ENCODE measurements at regions not wholly inside any gene's neighbourhood (a gene's known extent, or its start where the extent isn't known, plus 50 kb on each side); places are given as distances from the start of the nearest gene placed in this dataset.

DNA sequence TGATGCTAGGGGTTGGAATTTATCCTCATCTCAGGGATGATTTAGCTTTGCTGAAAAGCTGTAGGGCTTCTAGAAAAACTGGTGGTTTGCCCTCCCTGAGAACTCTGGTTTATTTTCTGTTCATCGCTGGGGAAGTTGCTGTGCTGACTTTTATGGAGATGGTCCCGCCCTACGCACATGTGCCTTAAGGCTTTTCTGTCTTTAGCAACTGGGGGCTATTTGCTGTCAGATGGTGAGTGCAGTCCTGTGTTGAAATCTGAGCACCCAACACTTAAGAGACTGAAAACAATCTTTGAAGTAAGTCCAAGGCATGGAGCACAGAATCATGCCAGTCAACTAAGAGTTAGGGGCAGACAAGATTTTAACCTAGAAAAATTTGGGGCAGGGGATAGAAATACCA is 2148.4 kb upstream of the CELF4 start:
- Histone ChIP-seq H3K27ac (ENCODE audit: low read length, poor library complexity, severe bottlenecking) (no peak overlapping the region), H2BK5ac (ENCODE audit: low read depth, low read length, poor library complexity, severe bottlenecking) (no peak overlapping the region), H3K9ac (ENCODE audit: low read length) (no peak overlapping the region), H3K4me1 (ENCODE audit: control insufficient read depth, insufficient read depth, low read depth, low read length) (no peaks in the 10 kb centered on the region), H3K27me3 (ENCODE audit: control insufficient read depth in 1 of 2, insufficient read depth in 1 of 2, low read length in 2 of 2) (no peaks in the 10 kb centered on the region), H3K4me3 (ENCODE audit: insufficient read depth in 1 of 2, low read depth in 1 of 2, low read length in 2 of 2) (no peak overlapping the region), H2BK15ac (ENCODE audit: low read depth, poor library complexity, severe bottlenecking) (no peak overlapping the region), H3K4ac (ENCODE audit: low read depth in 1 of 2, low read length in 2 of 2) (no peak overlapping the region), H3K36me3 (ENCODE audit: control insufficient read depth in 1 of 2, insufficient read depth in 2 of 2, low read depth in 1 of 2, low read length in 2 of 2) (no peaks in the 10 kb centered on the region), H3K4me2 (ENCODE audit: low read length, poor library complexity, severe bottlenecking) (no peak overlapping the region), H4K91ac (ENCODE audit: low read length) (no peak overlapping the region), H3K9me3 (ENCODE audit: control insufficient read depth, low read length) (no peaks in the 10 kb centered on the region), H3K79me1 (replicated peaks; ENCODE audit: low read length, poor library complexity, severe bottlenecking) (no peaks in the 10 kb centered on the region), H2BK120ac (ENCODE audit: low read depth, low read length) (no peak overlapping the region), H2AK5ac (ENCODE audit: low read length, severe bottlenecking) (no peak overlapping the region), H4K8ac (ENCODE audit: low read length) (no peak overlapping the region), H3K14ac (ENCODE audit: low read length in 2 of 2) (no peak overlapping the region), H2BK12ac (ENCODE audit: low read length in 2 of 2) (no peak overlapping the region), H3K23ac (ENCODE audit: low read length in 2 of 2) (no peak overlapping the region), H2AFZ (ENCODE audit: low read depth, low read length) (no peak overlapping the region), H3K18ac (ENCODE audit: low read depth in 1 of 2, low read length in 2 of 2) (no peak overlapping the region)
- no peak for DNase-seq
- WGBS, result 100% methylated on average over 3 of the region's 3 CpGs

DNA sequence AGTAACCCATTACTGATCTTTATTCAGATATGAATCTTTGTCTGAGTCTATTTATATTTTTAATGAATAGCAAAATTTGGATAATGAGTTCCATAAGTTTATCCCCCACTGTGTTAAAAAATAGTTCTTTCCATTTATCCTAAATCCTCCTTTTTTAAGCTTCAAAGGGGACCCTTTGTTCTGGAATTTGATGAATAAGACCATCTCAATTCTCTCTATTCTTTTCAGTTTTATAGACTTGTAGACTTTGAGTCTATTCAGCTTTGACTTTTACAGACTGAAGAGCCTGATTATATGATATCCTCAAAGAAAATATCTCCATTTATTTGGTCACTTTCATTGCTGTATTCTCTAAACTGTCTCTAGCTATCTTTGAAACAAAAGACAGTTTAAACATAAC is 2146.1 kb upstream of the CELF4 start:
- no peak overlapping the region for H3K4me2 ChIP-seq (ENCODE audit: low read length, poor library complexity, severe bottlenecking)
- no peaks in the 10 kb centered on the region for H3K36me3 ChIP-seq (ENCODE audit: control insufficient read depth in 1 of 2, insufficient read depth in 2 of 2, low read depth in 1 of 2, low read length in 2 of 2)
- H3K18ac ChIP-seq (ENCODE audit: low read depth in 1 of 2, low read length in 2 of 2), result no peak overlapping the region
- no peak for DNase-seq
- H3K4me3 ChIP-seq (ENCODE audit: insufficient read depth in 1 of 2, low read depth in 1 of 2, low read length in 2 of 2), result no peak overlapping the region
- no peaks in the 10 kb centered on the region for H3K27me3 ChIP-seq (ENCODE audit: control insufficient read depth in 1 of 2, insufficient read depth in 1 of 2, low read length in 2 of 2)
- H2BK120ac ChIP-seq (ENCODE audit: low read depth, low read length), result no peak overlapping the region
- H3K79me1 ChIP-seq (replicated peaks; ENCODE audit: low read length, poor library complexity, severe bottlenecking), result no peaks in the 10 kb centered on the region
- no peak overlapping the region for H3K9ac ChIP-seq (ENCODE audit: low read length)
- no peak overlapping the region for H3K14ac ChIP-seq (ENCODE audit: low read length in 2 of 2)
- H3K4me1 ChIP-seq (ENCODE audit: control insufficient read depth, insufficient read depth, low read depth, low read length), result no peaks in the 10 kb centered on the region
- H3K27ac ChIP-seq (ENCODE audit: low read length, poor library complexity, severe bottlenecking), result no peak overlapping the region
- no peak overlapping the region for H2BK5ac ChIP-seq (ENCODE audit: low read depth, low read length, poor library complexity, severe bottlenecking)
- no peaks in the 10 kb centered on the region for H3K9me3 ChIP-seq (ENCODE audit: control insufficient read depth, low read length)
- H2AK5ac ChIP-seq (ENCODE audit: low read length, severe bottlenecking), result no peak overlapping the region
- H2AFZ ChIP-seq (ENCODE audit: low read depth, low read length), result no peak overlapping the region
- H4K8ac ChIP-seq (ENCODE audit: low read length), result no peak overlapping the region
- no peak overlapping the region for H3K23ac ChIP-seq (ENCODE audit: low read length in 2 of 2)
- no peak overlapping the region for H4K91ac ChIP-seq (ENCODE audit: low read length)
- H3K4ac ChIP-seq (ENCODE audit: low read depth in 1 of 2, low read length in 2 of 2), result no peak overlapping the region
- H2BK15ac ChIP-seq (ENCODE audit: low read depth, poor library complexity, severe bottlenecking), result no peak overlapping the region
- no peak overlapping the region for H2BK12ac ChIP-seq (ENCODE audit: low read length in 2 of 2)

DNA sequence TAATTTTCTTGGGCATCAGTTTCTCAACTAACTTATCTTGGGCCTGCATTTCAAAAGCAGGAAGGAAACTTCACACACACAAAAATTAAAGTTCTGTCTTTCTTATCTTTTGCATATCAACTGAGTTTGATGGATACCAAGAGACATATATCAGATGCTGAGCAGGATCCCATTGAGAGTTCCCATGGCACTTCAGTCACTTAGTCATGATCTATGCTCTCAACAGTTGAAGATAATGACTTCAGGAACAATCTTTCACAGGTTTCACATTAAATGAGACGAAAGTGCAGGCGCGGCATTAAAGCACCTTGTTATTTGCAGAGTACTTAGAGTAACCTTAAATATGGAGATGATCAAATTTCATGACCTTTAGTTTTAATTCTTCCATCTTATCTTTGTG is 2139.8 kb upstream of the CELF4 start:
- no peaks in the 10 kb centered on the region for H3K36me3 ChIP-seq (ENCODE audit: control insufficient read depth in 1 of 2, insufficient read depth in 2 of 2, low read depth in 1 of 2, low read length in 2 of 2)
- H3K23ac ChIP-seq (ENCODE audit: low read length in 2 of 2), result no peak overlapping the region
- no peak overlapping the region for H3K9ac ChIP-seq (ENCODE audit: low read length)
- H3K4me2 ChIP-seq (ENCODE audit: low read length, poor library complexity, severe bottlenecking), result no peak overlapping the region
- DNase-seq, result no peak
- no peaks in the 10 kb centered on the region for H3K4me1 ChIP-seq (ENCODE audit: control insufficient read depth, insufficient read depth, low read depth, low read length)
- no peak overlapping the region for H2AK5ac ChIP-seq (ENCODE audit: low read length, severe bottlenecking)
- no peak overlapping the region for H3K4me3 ChIP-seq (ENCODE audit: insufficient read depth in 1 of 2, low read depth in 1 of 2, low read length in 2 of 2)
- H3K9me3 ChIP-seq (ENCODE audit: control insufficient read depth, low read length), result no peaks in the 10 kb centered on the region
- no peak overlapping the region for H3K18ac ChIP-seq (ENCODE audit: low read depth in 1 of 2, low read length in 2 of 2)
- H2BK12ac ChIP-seq (ENCODE audit: low read length in 2 of 2), result no peak overlapping the region
- no peaks in the 10 kb centered on the region for H3K79me1 ChIP-seq (replicated peaks; ENCODE audit: low read length, poor library complexity, severe bottlenecking)
- H4K91ac ChIP-seq (ENCODE audit: low read length), result no peak overlapping the region
- no peak overlapping the region for H4K8ac ChIP-seq (ENCODE audit: low read length)
- WGBS, result 60% methylated on average over 1 of the region's 3 CpGs
- H2BK120ac ChIP-seq (ENCODE audit: low read depth, low read length), result no peak overlapping the region
- H2AFZ ChIP-seq (ENCODE audit: low read depth, low read length), result no peak overlapping the region
- no peak overlapping the region for H2BK15ac ChIP-seq (ENCODE audit: low read depth, poor library complexity, severe bottlenecking)
- no peak overlapping the region for H3K4ac ChIP-seq (ENCODE audit: low read depth in 1 of 2, low read length in 2 of 2)
- H2BK5ac ChIP-seq (ENCODE audit: low read depth, low read length, poor library complexity, severe bottlenecking), result no peak overlapping the region
- no peak overlapping the region for H3K27ac ChIP-seq (ENCODE audit: low read length, poor library complexity, severe bottlenecking)
- H3K27me3 ChIP-seq (ENCODE audit: control insufficient read depth in 1 of 2, insufficient read depth in 1 of 2, low read length in 2 of 2), result no peaks in the 10 kb centered on the region
- H3K14ac ChIP-seq (ENCODE audit: low read length in 2 of 2), result no peak overlapping the region

GRCh38 chr18:39702888-39703287 is 2137.3 kb upstream of the CELF4 start:
- Histone ChIP-seq H2BK120ac (ENCODE audit: low read depth, low read length) (no peak overlapping the region), H2AK5ac (ENCODE audit: low read length, severe bottlenecking) (no peak overlapping the region)
- WGBS, result 95% methylated on average over 2 of the region's 3 CpGs

More at GRCh38 chr18:39702888-39703287, 2137.3 kb upstream of the CELF4 start:
- no peak overlapping the region for H4K91ac ChIP-seq (ENCODE audit: low read length)
- no peak overlapping the region for H3K4me3 ChIP-seq (ENCODE audit: insufficient read depth in 1 of 2, low read depth in 1 of 2, low read length in 2 of 2)
- H3K9ac ChIP-seq (ENCODE audit: low read length), result no peak overlapping the region
- H2AFZ ChIP-seq (ENCODE audit: low read depth, low read length), result no peak overlapping the region
- no peak overlapping the region for H3K27ac ChIP-seq (ENCODE audit: low read length, poor library complexity, severe bottlenecking)
- H3K23ac ChIP-seq (ENCODE audit: low read length in 2 of 2), result no peak overlapping the region
- DNase-seq, result no peak
- H2BK5ac ChIP-seq (ENCODE audit: low read depth, low read length, poor library complexity, severe bottlenecking), result no peak overlapping the region
- H3K27me3 ChIP-seq (ENCODE audit: control insufficient read depth in 1 of 2, insufficient read depth in 1 of 2, low read length in 2 of 2), result no peaks in the 10 kb centered on the region
- H3K9me3 ChIP-seq (ENCODE audit: control insufficient read depth, low read length), result no peaks in the 10 kb centered on the region
- no peaks in the 10 kb centered on the region for H3K36me3 ChIP-seq (ENCODE audit: control insufficient read depth in 1 of 2, insufficient read depth in 2 of 2, low read depth in 1 of 2, low read length in 2 of 2)
- H3K4ac ChIP-seq (ENCODE audit: low read depth in 1 of 2, low read length in 2 of 2), result no peak overlapping the region
- no peak overlapping the region for H3K4me2 ChIP-seq (ENCODE audit: low read length, poor library complexity, severe bottlenecking)
- no peak overlapping the region for H3K18ac ChIP-seq (ENCODE audit: low read depth in 1 of 2, low read length in 2 of 2)
- H3K4me1 ChIP-seq (ENCODE audit: control insufficient read depth, insufficient read depth, low read depth, low read length), result no peaks in the 10 kb centered on the region
- H2BK15ac ChIP-seq (ENCODE audit: low read depth, poor library complexity, severe bottlenecking), result no peak overlapping the region
- H3K79me1 ChIP-seq (replicated peaks; ENCODE audit: low read length, poor library complexity, severe bottlenecking), result no peaks in the 10 kb centered on the region
- no peak overlapping the region for H4K8ac ChIP-seq (ENCODE audit: low read length)
- no peak overlapping the region for H3K14ac ChIP-seq (ENCODE audit: low read length in 2 of 2)
- H2BK12ac ChIP-seq (ENCODE audit: low read length in 2 of 2), result no peak overlapping the region
